Activated B cell treated with CpG ODN at 0.5 μM for 24 hours (primary cell): ENCODE measurements at regions not wholly inside any gene's neighbourhood (a gene's known extent, or its start where the extent isn't known, plus 50 kb on each side); places are given as distances from the start of the nearest gene placed in this dataset.
A peak's percentile ranks its signal among the peaks of the same experiment; 100 is the strongest.
"Not testable (repeated sequence)": the region's sequence is repeated elsewhere in the genome, so short reads cannot be mapped to it uniquely, and the experiment has no call there.

Experiments
- ATAC-seq: fragments of 200-7000 bp; cut with Tn5 transposase; one replicate; pipeline ENCODE4 v1.10.0; 2021; ENCODE audit warnings: low read depth, mild to moderate bottlenecking, moderate library complexity
- CTCF ChIA-PET: fragments of 350-600 bp; sonication (Branson Sonifier 250); formaldehyde crosslinking; loops from one replicate; lab custom pipeline; 2021; ENCODE audit warnings: antibody characterized with exemption; lab: Charles Lee
- POLR2A ChIA-PET: fragments of 350-600 bp; sonication (Branson Sonifier 250); formaldehyde crosslinking; loops from one replicate; lab custom pipeline; 2021; ENCODE audit warnings: antibody characterized with exemption; lab: Charles Lee
- DNase-seq: peaks from one replicate; pipeline ENCODE4 v3.0.0; 2022
- H3K27ac Mint-ChIP-seq: one replicate; pipeline ENCODE4 v1.8.0; 2020; ENCODE audit warnings: mixed read lengths
- H3K27me3 Mint-ChIP-seq: one replicate; pipeline ENCODE4 v1.8.0; 2021; ENCODE audit warnings: mixed read lengths
- H3K36me3 Mint-ChIP-seq: one replicate; pipeline ENCODE4 v1.8.0; 2021; ENCODE audit warnings: low read depth, mixed read lengths
- H3K4me1 Mint-ChIP-seq: one replicate; pipeline ENCODE4 v1.8.0; 2021; ENCODE audit warnings: mixed read lengths
- H3K4me3 Mint-ChIP-seq: one replicate; pipeline ENCODE4 v1.8.0; 2020; ENCODE audit warnings: mild to moderate bottlenecking, mixed read lengths
- H3K9me3 Mint-ChIP-seq: one replicate; pipeline ENCODE4 v1.8.0; 2020; ENCODE audit warnings: mixed read lengths
- CTCF ChIP-seq: fragments of 200-600 bp; IDR thresholded peaks from one replicate; pipeline ENCODE4 v1.8.0; 2022; ENCODE audit warnings: antibody characterized with exemption, mild to moderate bottlenecking
- intact Hi-C: fragments of 100-400 bp; cut with micrococcal nuclease; formaldehyde crosslinking; loops from one replicate; pipeline ENCODE4 v1.15.1; 2024

GRCh38 chr2:130266836-130267235, 68.6 kb upstream of the TUBA3E start:
- H3K36me3 Mint-ChIP-seq, H3K27me3 Mint-ChIP-seq, DNase-seq, H3K4me1 Mint-ChIP-seq, intact Hi-C loops, CTCF ChIA-PET, H3K27ac Mint-ChIP-seq, ATAC-seq, H3K4me3 Mint-ChIP-seq, POLR2A ChIA-PET: not testable (repeated sequence)
- peaks cover 16% of the 10 kb centered on the region for H3K9me3 Mint-ChIP-seq

DNA sequence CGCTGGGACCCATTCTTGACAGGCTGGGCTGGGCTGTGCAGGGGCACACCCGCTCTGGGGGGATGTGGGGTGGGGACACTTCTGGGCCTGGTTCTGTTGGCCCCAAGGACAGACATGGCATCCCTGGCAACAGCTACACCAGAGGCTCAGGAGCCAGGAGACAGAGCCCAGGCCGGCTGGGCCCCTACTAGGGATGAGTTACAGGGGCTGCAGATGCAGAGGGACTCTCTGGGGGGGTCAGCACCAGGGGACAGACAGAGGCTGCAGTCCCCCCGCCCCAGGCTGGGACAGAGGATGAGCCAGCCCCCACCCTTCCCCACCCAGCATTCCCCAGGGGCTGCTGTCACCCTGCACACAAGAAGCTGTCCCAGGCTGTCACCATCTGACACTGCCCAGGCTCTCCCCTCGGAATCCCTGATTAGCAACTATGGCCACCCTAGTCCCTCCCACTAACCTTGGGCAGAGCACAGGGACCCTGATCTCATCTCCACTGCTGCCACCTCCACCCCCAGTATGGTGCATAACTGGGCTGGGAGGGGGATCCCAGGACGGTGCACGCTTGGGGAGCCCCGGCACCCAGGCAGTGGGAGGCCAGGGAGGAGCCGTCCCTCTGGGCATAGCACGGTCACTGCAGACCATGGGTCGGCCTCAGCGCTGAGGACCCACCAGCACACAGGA, 67.5 kb upstream of the TUBA3E start:
- H3K4me3 Mint-ChIP-seq, ATAC-seq, intact Hi-C loops, H3K9me3 Mint-ChIP-seq, H3K27ac Mint-ChIP-seq, H3K36me3 Mint-ChIP-seq, H3K4me1 Mint-ChIP-seq, CTCF ChIA-PET, POLR2A ChIA-PET: not testable (repeated sequence)
- peaks cover 11% of the 10 kb centered on the region for H3K27me3 Mint-ChIP-seq
- DNase-seq = peak; percentile 10

GRCh38 chr2:130264901-130265320, 66.7 kb upstream of the TUBA3E start:
- CTCF ChIA-PET, H3K27ac Mint-ChIP-seq, ATAC-seq, H3K36me3 Mint-ChIP-seq, H3K4me1 Mint-ChIP-seq, DNase-seq, intact Hi-C loops, POLR2A ChIA-PET, H3K4me3 Mint-ChIP-seq, H3K9me3 Mint-ChIP-seq: not testable (repeated sequence)
- peaks cover 11% of the 10 kb centered on the region for H3K27me3 Mint-ChIP-seq

DNA sequence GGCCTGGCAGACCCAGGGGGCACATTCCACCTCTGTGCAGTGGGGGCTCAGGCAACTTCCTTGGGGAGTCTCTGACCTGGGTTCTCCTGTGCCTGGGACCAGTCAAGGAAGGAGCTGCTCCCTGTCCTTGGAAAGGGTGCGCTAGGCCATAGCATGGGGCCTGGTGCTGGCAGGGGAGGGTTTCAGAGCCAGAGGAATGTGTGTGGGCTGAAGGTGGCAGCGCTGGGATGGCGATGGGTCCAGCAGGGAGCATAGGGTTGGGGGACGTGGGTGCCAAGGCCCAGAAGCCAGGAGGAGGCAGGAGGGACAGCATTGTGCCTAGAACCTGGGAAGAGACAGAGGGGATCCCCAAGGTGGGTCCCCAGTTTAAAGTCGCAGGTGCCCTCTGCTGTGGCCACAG, 66.3 kb upstream of the TUBA3E start:
- no peak for TF ChIP-seq CTCF
- no peak overlapping the region for H3K27ac Mint-ChIP-seq
- ChIA-PET POLR2A (no interaction called here), CTCF (no interaction called here)
- H3K4me1 Mint-ChIP-seq = no peaks in the 10 kb centered on the region
- H3K27me3 Mint-ChIP-seq = peaks cover 11% of the 10 kb centered on the region
- DNase-seq = peak; percentile 12
- no peak overlapping the region for H3K4me3 Mint-ChIP-seq
- no peaks in the 10 kb centered on the region for H3K36me3 Mint-ChIP-seq
- no peaks in the 10 kb centered on the region for H3K9me3 Mint-ChIP-seq
- no peak for ATAC-seq
- intact Hi-C loops = no loop called here

DNA sequence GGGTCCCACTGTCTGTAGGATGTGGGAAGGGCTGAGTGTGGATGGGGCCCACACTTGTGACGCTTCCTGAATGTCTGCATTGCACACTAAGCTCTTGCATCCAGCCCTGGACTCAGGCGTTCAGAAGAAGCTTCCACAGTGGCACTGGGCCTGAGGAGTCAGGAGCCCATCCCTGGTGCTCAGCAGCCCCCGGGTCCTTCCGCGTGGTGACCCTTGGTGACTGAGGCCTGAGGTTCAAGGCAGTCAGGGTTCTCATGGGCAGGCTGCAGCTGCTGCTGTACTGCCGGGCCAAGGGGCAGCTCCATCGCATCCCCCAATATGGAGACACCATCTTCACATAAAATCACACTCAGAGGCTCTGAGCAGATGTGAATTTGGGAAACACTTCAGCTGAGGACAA, 65.8 kb upstream of the TUBA3E start:
- no peak for TF ChIP-seq CTCF
- no peaks in the 10 kb centered on the region for H3K9me3 Mint-ChIP-seq
- DNase-seq (peak; percentile 8), ATAC-seq (no peak)
- no peak overlapping the region for H3K27ac Mint-ChIP-seq
- H3K4me1 Mint-ChIP-seq = no peaks in the 10 kb centered on the region
- intact Hi-C loops = no loop called here
- ChIA-PET POLR2A (no interaction called here), CTCF (no interaction called here)
- peaks cover 12% of the 10 kb centered on the region for H3K27me3 Mint-ChIP-seq
- H3K36me3 Mint-ChIP-seq = no peaks in the 10 kb centered on the region
- H3K4me3 Mint-ChIP-seq = no peak overlapping the region

DNA sequence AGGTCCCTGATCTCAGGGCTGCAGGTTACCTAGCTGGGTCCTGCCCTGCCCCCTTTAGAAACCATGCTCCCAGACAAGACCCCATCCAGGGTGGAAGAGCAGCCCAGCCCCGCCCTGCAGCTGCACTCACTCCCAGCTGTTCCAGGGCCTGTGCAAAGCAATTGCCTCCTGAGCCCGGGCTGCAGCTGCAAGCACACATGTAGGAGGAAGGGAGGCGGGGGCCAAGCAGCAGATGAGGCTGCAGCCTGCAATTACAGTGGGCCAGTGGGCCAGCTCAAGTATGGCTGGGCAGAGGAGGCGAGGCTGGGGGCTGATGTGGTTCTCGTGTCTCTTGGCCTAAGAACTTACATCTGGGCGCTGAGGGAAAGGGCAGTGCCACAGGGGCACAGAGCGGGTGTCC, 65.4 kb upstream of the TUBA3E start:
- Mint-ChIP-seq H3K27me3 (peaks cover 17% of the 10 kb centered on the region), H3K9me3 (no peaks in the 10 kb centered on the region), H3K36me3 (no peaks in the 10 kb centered on the region), H3K27ac (no peak overlapping the region), H3K4me3 (no peak overlapping the region), H3K4me1 (no peaks in the 10 kb centered on the region)
- DNase-seq = no peak
- intact Hi-C loops = no loop called here
- CTCF ChIA-PET = no interaction called here
- POLR2A ChIA-PET = no interaction called here
- TF ChIP-seq CTCF = no peak
- no peak for ATAC-seq
